ENCODE measurements at regions not wholly inside any gene's neighbourhood (a gene's known extent, or its start where the extent isn't known, plus 50 kb on each side); places are given as distances from the start of the nearest gene placed in this dataset.

GRCh38 chr6:14218519-14218800, 100.9 kb downstream of the CD83 start:
- H3K4me1 ChIP-seq, result no peaks in the 10 kb centered on the region
- H3K27ac ChIP-seq, result no peak overlapping the region
- 94 to 98% (median 94%) methylated on average over 1 of the region's 1 CpG for WGBS, 3 donors
- DNase-seq, result no peak
- no peaks in the 10 kb centered on the region for H3K36me3 ChIP-seq (ENCODE audit: insufficient read depth in 1 of 2, low read depth in 1 of 2)
- no peaks in the 10 kb centered on the region for H3K9me3 ChIP-seq
- H3K4me3 ChIP-seq, result no peak overlapping the region
- no peak for TF ChIP-seq CTCF (IDR thresholded peaks at IDR 0.05)
- H3K27me3 ChIP-seq (ENCODE audit: insufficient read depth in 3 of 3, low read length in 2 of 3), result no peaks in the 10 kb centered on the region
- intact Hi-C loops (cut with DNase I), result loop anchor here (10.0 kb wide), 5 partner anchors 646 to 1406 kb away; partner anchors contain the start of gene JARID2 (in 1 of the 2)
- no peak for ATAC-seq

- no peak for TF ChIP-seq CTCF (IDR thresholded peaks at IDR 0.05)
- Histone ChIP-seq H3K4me3 (no peak overlapping the region), H3K27ac (no peak overlapping the region), H3K4me1 (no peaks in the 10 kb centered on the region), H3K27me3 (ENCODE audit: insufficient read depth in 3 of 3, low read length in 2 of 3) (no peaks in the 10 kb centered on the region), H3K9me3 (no peaks in the 10 kb centered on the region), H3K36me3 (ENCODE audit: insufficient read depth in 1 of 2, low read depth in 1 of 2) (no peaks in the 10 kb centered on the region)
- WGBS, 3 donors, result 97 to 99% (median 97%) methylated on average over 8 of the region's 8 CpGs
- intact Hi-C loops (cut with DNase I), result no loop called here
- DNase-seq (no peak), ATAC-seq (no peak)
These were observed 104.2 kb downstream of the CD83 start for GRCh38 chr6:14221564-14222279.

GRCh38 chr6:14222956-14223355, 105.4 kb downstream of the CD83 start:
- Histone ChIP-seq H3K27ac (no peak overlapping the region), H3K9me3 (no peaks in the 10 kb centered on the region), H3K27me3 (ENCODE audit: insufficient read depth in 3 of 3, low read length in 2 of 3) (no peaks in the 10 kb centered on the region), H3K4me3 (no peak overlapping the region), H3K4me1 (no peaks in the 10 kb centered on the region), H3K36me3 (ENCODE audit: insufficient read depth in 1 of 2, low read depth in 1 of 2) (no peaks in the 10 kb centered on the region)
- WGBS, 3 donors, result 95 to 97% (median 96%) methylated on average over 8 of the region's 8 CpGs
- no peak for TF ChIP-seq CTCF (IDR thresholded peaks at IDR 0.05)
- ATAC-seq (no peak), DNase-seq (no peak)
- intact Hi-C loops (cut with DNase I), result no loop called here

GRCh38 chr6:14224359-14225103, 107.0 kb downstream of the CD83 start:
- Histone ChIP-seq H3K9me3 (no peaks in the 10 kb centered on the region), H3K4me3 (no peak overlapping the region), H3K4me1 (no peaks in the 10 kb centered on the region), H3K36me3 (ENCODE audit: insufficient read depth in 1 of 2, low read depth in 1 of 2) (no peaks in the 10 kb centered on the region), H3K27ac (no peak overlapping the region), H3K27me3 (ENCODE audit: insufficient read depth in 3 of 3, low read length in 2 of 3) (no peaks in the 10 kb centered on the region)
- 74 to 80% (median 75%) methylated on average over 8 of the region's 8 CpGs for whole genome bisulfite sequencing, 3 donors
- DNase-seq (no peak), ATAC-seq (no peak)
- intact Hi-C loops (cut with DNase I), result no loop called here
- TF ChIP-seq CTCF (IDR thresholded peaks at IDR 0.05), result no peak
